DMS53 treated with DMSO at 0.1 percent for 48 hours (cell line): ENCODE measurements at regions not wholly inside any gene's neighbourhood (a gene's known extent, or its start where the extent isn't known, plus 50 kb on each side); places are given as distances from the start of the nearest gene placed in this dataset.
"Not testable (repeated sequence)": the region's sequence is repeated elsewhere in the genome, so short reads cannot be mapped to it uniquely, and the experiment has no call there.

Experiments used
- DNase-seq: peaks from one replicate; lab custom pipeline; 2025; ENCODE audit not compliant: unreplicated experiment; lab: John Stamatoyannopoulos, UW

- DNase-seq, result no peak
Measured at GRCh38 chr20:51960047-51960675, 157.8 kb upstream of the SALL4 start.

GRCh38 chr20:51959066-51959542, 156.8 kb upstream of the SALL4 start:
- DNase-seq, result no peak

- DNase-seq, result no peak
Measured at GRCh38 chr20:51958099-51959065, 156.1 kb upstream of the SALL4 start.

- no peak for DNase-seq
Measured at GRCh38 chr20:51955756-51956155, 153.4 kb upstream of the SALL4 start.

- no peak for DNase-seq
Measured at GRCh38 chr20:51953731-51954340, 151.5 kb upstream of the SALL4 start.

GRCh38 chr20:51950926-51951325, 148.6 kb upstream of the SALL4 start:
- no peak for DNase-seq

GRCh38 chr20:51946586-51946985, 144.3 kb upstream of the SALL4 start:
- no peak for DNase-seq

GRCh38 chr20:51945881-51946280, 143.6 kb upstream of the SALL4 start:
- no peak for DNase-seq

- DNase-seq, result no peak
Measured at GRCh38 chr20:51945177-51945576, 142.9 kb upstream of the SALL4 start.

- no peak for DNase-seq
Measured at GRCh38 chr20:51943761-51944160, 141.4 kb upstream of the SALL4 start.

- DNase-seq, result not testable (repeated sequence)
Measured at GRCh38 chr20:51943326-51943725, 141.0 kb upstream of the SALL4 start.

- no peak for DNase-seq
Measured at GRCh38 chr20:51941503-51941902, 139.2 kb upstream of the SALL4 start.

GRCh38 chr20:51939259-51939585, 136.9 kb upstream of the SALL4 start:
- DNase-seq, result no peak

GRCh38 chr20:51938559-51939258, 136.4 kb upstream of the SALL4 start:
- no peak for DNase-seq

- DNase-seq, result no peak
Measured at GRCh38 chr20:51937779-51938178, 135.5 kb upstream of the SALL4 start.

GRCh38 chr20:51936377-51936776, 134.1 kb upstream of the SALL4 start:
- no peak for DNase-seq

- DNase-seq, result no peak
Measured at GRCh38 chr20:51935003-51935358, 132.7 kb upstream of the SALL4 start.

- no peak for DNase-seq
Measured at GRCh38 chr20:51934301-51935002, 132.1 kb upstream of the SALL4 start.

- no peak for DNase-seq
Measured at GRCh38 chr20:51931371-51931781, 129.1 kb upstream of the SALL4 start.

- DNase-seq, result no peak
Measured at GRCh38 chr20:51930775-51931174, 128.5 kb upstream of the SALL4 start.

GRCh38 chr20:51928931-51929330, 126.6 kb upstream of the SALL4 start:
- no peak for DNase-seq
